ENCODE measurements at regions not wholly inside any gene's neighbourhood (a gene's known extent, or its start where the extent isn't known, plus 50 kb on each side); places are given as distances from the start of the nearest gene placed in this dataset.

DNA sequence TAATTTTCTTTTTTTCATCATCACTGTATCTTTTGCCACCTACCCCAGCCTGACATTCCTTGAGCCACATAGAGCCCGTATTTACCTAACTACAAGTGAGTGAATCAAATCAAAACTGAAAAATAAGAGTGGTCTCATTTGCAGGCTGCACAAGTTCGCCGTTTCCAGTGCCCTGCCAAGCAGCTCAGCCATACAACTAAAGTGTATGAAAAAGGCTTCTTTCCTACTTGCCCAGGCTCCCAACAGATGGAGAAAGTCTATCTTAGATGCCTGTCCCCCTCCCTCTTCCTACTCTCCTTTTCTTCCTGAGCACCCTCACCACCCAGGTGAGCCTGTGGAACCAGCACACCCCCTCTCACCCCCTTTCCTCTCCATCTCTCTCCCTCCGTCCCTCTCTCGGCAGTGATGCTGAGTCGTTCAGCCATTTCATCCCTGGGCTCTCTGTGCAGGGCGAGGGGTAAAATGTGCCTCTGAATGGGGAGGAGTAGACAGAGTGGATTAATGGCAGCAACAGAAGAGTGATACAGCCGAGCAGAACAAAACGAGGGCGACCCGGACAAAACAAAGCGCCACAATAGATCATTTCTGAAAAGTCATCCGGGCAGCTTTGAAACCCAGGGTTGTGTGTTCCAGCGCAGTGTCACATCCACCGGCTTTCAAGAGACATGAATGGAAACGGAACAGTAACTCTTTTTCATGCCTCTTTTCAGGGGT is 65.0 kb upstream of the POU3F3 start:
- no peak overlapping the region for H2AFZ ChIP-seq
- no peaks in the 10 kb centered on the region for H3K4me1 ChIP-seq
- no peaks in the 10 kb centered on the region for H3K27me3 ChIP-seq (ENCODE audit: control insufficient read depth, insufficient read depth, low read length)
- H3K27ac ChIP-seq, result no peak overlapping the region
- no peaks in the 10 kb centered on the region for H3K9me3 ChIP-seq (ENCODE audit: control insufficient read depth, low read length)
- TF ChIP-seq, protein P1, sequence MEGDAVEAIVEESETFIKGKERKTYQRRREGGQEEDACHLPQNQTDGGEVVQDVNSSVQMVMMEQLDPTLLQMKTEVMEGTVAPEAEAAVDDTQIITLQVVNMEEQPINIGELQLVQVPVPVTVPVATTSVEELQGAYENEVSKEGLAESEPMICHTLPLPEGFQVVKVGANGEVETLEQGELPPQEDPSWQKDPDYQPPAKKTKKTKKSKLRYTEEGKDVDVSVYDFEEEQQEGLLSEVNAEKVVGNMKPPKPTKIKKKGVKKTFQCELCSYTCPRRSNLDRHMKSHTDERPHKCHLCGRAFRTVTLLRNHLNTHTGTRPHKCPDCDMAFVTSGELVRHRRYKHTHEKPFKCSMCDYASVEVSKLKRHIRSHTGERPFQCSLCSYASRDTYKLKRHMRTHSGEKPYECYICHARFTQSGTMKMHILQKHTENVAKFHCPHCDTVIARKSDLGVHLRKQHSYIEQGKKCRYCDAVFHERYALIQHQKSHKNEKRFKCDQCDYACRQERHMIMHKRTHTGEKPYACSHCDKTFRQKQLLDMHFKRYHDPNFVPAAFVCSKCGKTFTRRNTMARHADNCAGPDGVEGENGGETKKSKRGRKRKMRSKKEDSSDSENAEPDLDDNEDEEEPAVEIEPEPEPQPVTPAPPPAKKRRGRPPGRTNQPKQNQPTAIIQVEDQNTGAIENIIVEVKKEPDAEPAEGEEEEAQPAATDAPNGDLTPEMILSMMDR (IDR thresholded peaks at IDR 0.05), result no peak
- H3K4me2 ChIP-seq (ENCODE audit: low read length), result no peak overlapping the region
- no peak overlapping the region for H3K4me3 ChIP-seq (ENCODE audit: low read depth, low read length)
- H3K79me2 ChIP-seq, result no peaks in the 10 kb centered on the region
- no peak overlapping the region for H3K9ac ChIP-seq
- H3K36me3 ChIP-seq (ENCODE audit: control insufficient read depth, insufficient read depth, low read length), result no peaks in the 10 kb centered on the region

- TF ChIP-seq, protein P1 (IDR thresholded peaks at IDR 0.05), result no peak
- Histone ChIP-seq H3K36me3 (ENCODE audit: control insufficient read depth, insufficient read depth, low read length) (no peaks in the 10 kb centered on the region), H3K27ac (no peak overlapping the region), H3K4me2 (ENCODE audit: low read length) (no peak overlapping the region), H3K4me3 (ENCODE audit: low read depth, low read length) (no peak overlapping the region), H3K9me3 (ENCODE audit: control insufficient read depth, low read length) (no peaks in the 10 kb centered on the region), H3K27me3 (ENCODE audit: control insufficient read depth, insufficient read depth, low read length) (no peaks in the 10 kb centered on the region), H3K79me2 (no peaks in the 10 kb centered on the region), H3K4me1 (no peaks in the 10 kb centered on the region), H2AFZ (no peak overlapping the region), H3K9ac (no peak overlapping the region)
These were observed 63.7 kb upstream of the POU3F3 start for GRCh38 chr2:104790100-104790811.

DNA sequence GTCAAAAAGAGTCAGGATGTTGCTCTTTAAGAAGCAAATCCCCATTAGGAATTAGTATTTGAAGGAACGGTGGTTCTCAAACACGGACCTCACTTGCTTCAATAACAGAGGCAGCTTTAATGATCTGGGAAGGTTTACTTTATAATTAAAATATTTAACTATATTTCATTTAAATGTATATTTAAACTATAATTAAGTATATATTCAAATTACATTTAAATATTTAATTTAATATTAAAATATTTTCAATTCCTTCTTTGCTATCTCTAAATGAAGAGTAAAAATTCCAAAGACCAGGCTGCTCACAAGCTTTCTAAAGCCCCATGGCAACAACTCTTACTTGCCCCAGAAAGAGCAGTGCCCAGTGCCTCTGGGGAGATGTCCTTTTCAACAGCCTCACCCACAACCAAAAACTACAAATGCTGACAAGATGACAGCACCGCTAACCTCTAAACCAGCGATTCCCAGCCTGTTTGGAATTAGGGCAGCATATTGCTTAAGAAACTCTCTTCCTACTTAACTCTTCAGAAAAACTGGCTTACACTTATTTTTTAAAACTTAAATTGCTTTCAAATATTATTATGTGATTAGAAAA is 62.9 kb upstream of the POU3F3 start:
- Histone ChIP-seq H3K27ac (no peak overlapping the region), H3K27me3 (ENCODE audit: control insufficient read depth, insufficient read depth, low read length) (no peaks in the 10 kb centered on the region), H3K4me1 (no peaks in the 10 kb centered on the region), H3K4me2 (ENCODE audit: low read length) (no peak overlapping the region), H3K4me3 (ENCODE audit: low read depth, low read length) (no peak overlapping the region), H3K36me3 (ENCODE audit: control insufficient read depth, insufficient read depth, low read length) (no peaks in the 10 kb centered on the region), H3K79me2 (no peaks in the 10 kb centered on the region), H2AFZ (no peak overlapping the region), H3K9ac (no peak overlapping the region), H3K9me3 (ENCODE audit: control insufficient read depth, low read length) (no peaks in the 10 kb centered on the region)
- TF ChIP-seq, protein P1 (IDR thresholded peaks at IDR 0.05), result no peak

GRCh38 chr2:104793966-104794365 is 59.9 kb upstream of the POU3F3 start:
- H3K79me2 ChIP-seq, result no peaks in the 10 kb centered on the region
- no peak overlapping the region for H3K4me2 ChIP-seq (ENCODE audit: low read length)
- no peaks in the 10 kb centered on the region for H3K36me3 ChIP-seq (ENCODE audit: control insufficient read depth, insufficient read depth, low read length)
- no peak overlapping the region for H2AFZ ChIP-seq
- H3K9ac ChIP-seq, result no peak overlapping the region
- TF ChIP-seq, protein P1 (IDR thresholded peaks at IDR 0.05), result no peak
- H3K9me3 ChIP-seq (ENCODE audit: control insufficient read depth, low read length), result no peaks in the 10 kb centered on the region
- H3K27ac ChIP-seq, result no peak overlapping the region
- no peaks in the 10 kb centered on the region for H3K27me3 ChIP-seq (ENCODE audit: control insufficient read depth, insufficient read depth, low read length)
- no peak overlapping the region for H3K4me3 ChIP-seq (ENCODE audit: low read depth, low read length)
- no peaks in the 10 kb centered on the region for H3K4me1 ChIP-seq
